Uterus (tissue), 2 donors: ENCODE measurements at regions not wholly inside any gene's neighbourhood (a gene's known extent, or its start where the extent isn't known, plus 50 kb on each side); places are given as distances from the start of the nearest gene placed in this dataset.
"Not testable (repeated sequence)": the region's sequence is repeated elsewhere in the genome, so short reads cannot be mapped to it uniquely, and the experiment has no call there.

Experiments used
- POLR2A ChIP-seq, 2 donors: fragments of 450-650 bp; IDR thresholded peaks; one replicate each; pipeline ENCODE4 v1.6.1; 2016; ENCODE audit warnings: antibody characterized with exemption in 2 of 2, mild to moderate bottlenecking in 1 of 2, moderate library complexity in 1 of 2
- TF ChIP-seq, protein P1 (sequence below), 4 experiments: fragments of 200-600 bp in 2 of 4; fragments of 450-650 bp in 2 of 4; sonication (generic) in 2 of 4; IDR thresholded peaks; one replicate each; pipeline ENCODE4 v1.5.1; 2016 to 2019; ENCODE audit warnings: antibody characterized with exemption in 4 of 4, mild to moderate bottlenecking in 2 of 4, moderate library complexity in 1 of 4

DNA sequence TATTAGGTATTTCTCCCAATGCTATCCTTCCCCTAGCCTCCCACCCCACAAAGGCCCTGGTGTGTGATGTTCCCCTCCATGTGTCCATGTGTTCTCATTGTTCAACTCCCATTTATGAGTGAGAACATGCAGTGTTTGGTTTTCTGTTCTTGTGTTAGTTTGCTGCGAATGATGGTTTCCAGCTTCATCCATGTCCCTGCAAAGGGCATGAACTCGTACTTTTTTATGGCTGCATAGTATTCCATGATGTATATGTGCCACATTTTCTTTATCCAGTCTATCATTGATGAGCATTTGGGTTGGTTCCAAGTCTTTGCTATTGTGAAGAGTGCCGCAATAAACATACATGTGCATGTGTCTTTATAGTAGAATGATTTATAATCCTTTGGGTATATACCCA is 309.9 kb downstream of the PHF14 start:
- TF ChIP-seq, protein P1, sequence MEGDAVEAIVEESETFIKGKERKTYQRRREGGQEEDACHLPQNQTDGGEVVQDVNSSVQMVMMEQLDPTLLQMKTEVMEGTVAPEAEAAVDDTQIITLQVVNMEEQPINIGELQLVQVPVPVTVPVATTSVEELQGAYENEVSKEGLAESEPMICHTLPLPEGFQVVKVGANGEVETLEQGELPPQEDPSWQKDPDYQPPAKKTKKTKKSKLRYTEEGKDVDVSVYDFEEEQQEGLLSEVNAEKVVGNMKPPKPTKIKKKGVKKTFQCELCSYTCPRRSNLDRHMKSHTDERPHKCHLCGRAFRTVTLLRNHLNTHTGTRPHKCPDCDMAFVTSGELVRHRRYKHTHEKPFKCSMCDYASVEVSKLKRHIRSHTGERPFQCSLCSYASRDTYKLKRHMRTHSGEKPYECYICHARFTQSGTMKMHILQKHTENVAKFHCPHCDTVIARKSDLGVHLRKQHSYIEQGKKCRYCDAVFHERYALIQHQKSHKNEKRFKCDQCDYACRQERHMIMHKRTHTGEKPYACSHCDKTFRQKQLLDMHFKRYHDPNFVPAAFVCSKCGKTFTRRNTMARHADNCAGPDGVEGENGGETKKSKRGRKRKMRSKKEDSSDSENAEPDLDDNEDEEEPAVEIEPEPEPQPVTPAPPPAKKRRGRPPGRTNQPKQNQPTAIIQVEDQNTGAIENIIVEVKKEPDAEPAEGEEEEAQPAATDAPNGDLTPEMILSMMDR (IDR thresholded peaks at IDR 0.05): not testable (repeated sequence)
- TF ChIP-seq POLR2A (IDR thresholded peaks at IDR 0.05): not testable (repeated sequence)
